ENCODE measurements at regions not wholly inside any gene's neighbourhood (a gene's known extent, or its start where the extent isn't known, plus 50 kb on each side); places are given as distances from the start of the nearest gene placed in this dataset.
"Not testable (repeated sequence)": the region's sequence is repeated elsewhere in the genome, so short reads cannot be mapped to it uniquely, and the experiment has no call there.

GRCh38 chr13:76289558-76289957 is 596.6 kb downstream of the KCTD12 start:
- DNase-seq (ENCODE audit: low read depth), result no peak

GRCh38 chr13:76286178-76286577 is 600.0 kb downstream of the KCTD12 start:
- DNase-seq (ENCODE audit: low read depth), result no peak

DNA sequence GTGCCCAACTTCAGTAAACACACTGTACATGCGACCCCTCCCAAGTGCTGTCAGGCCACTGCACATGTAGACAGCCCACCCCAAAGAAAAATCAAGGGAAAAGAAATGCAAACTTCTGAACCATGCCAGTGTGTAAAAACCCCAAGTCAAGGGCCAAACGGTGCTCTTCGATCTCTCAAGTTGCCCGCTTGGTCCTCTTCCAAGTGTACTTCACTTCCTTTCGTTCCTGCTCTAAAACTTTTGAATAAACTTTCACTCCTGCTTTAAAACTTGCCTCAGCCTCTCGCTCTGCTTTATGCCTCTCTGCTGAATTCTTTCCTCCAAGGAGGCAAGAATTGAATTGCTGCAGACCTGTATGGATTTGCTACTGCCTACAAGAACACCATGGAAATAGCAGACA is 600.7 kb downstream of the KCTD12 start:
- no peak for DNase-seq (ENCODE audit: low read depth)

- not testable (repeated sequence) for DNase-seq (ENCODE audit: low read depth)
Observed at GRCh38 chr13:76279766-76280165, 606.4 kb downstream of the KCTD12 start.

DNA sequence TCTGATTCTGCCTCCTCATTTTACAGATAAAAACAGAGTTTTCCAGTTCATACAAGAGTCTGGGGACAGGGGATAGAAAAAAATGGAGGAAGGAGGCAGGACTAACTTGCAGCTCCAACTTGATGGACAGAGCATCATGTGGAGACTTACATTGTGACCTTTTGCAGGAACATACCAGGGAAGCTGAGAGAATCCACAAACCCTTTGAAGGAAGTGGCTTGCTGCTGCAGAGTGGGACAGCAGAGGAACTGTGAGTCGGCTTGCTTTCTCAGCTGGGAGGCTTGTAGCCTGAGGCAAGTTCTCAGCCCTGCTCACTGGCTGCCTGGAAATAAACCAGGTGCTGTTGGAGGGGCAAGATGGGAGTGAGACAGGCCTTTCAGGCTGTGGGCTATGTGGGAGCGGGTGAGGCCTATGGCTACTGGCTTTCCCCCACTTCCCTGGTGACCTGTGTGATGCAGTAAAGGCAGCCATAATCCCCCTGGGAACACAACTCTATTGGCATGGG is 614.4 kb downstream of the KCTD12 start:
- peak; percentile 9 for DNase-seq (ENCODE audit: low read depth)

GRCh38 chr13:76268307-76268706 is 617.9 kb downstream of the KCTD12 start:
- DNase-seq (ENCODE audit: low read depth), result not testable (repeated sequence)

- DNase-seq (ENCODE audit: low read depth), result no peak
Observed at GRCh38 chr13:76267216-76267615, 619.0 kb downstream of the KCTD12 start.

- no peak for DNase-seq (ENCODE audit: low read depth)
Observed at GRCh38 chr13:76266561-76266960, 619.6 kb downstream of the KCTD12 start.

GRCh38 chr13:76250211-76250610 is 614.1 kb downstream of the LMO7 start:
- DNase-seq (ENCODE audit: low read depth), result no peak

DNA sequence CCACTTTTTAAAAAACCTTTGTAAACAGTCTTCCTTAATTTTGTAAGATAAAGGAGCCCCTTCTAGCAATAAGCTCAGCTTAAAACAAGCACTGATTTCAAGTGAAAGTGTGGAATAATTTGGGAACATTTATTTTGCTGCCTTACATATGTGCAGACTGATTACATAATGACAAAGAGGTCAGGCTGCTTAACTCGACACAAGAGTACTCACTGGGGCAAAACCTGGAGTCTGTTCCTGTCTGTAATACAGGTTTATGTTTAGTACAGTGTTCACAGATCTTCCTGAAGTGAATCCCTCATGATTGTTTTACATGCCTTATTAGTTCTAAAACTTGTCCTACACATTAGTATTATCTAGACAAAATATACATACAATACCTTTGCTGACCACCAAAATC is 609.8 kb downstream of the LMO7 start:
- no peak for DNase-seq (ENCODE audit: low read depth)

DNA sequence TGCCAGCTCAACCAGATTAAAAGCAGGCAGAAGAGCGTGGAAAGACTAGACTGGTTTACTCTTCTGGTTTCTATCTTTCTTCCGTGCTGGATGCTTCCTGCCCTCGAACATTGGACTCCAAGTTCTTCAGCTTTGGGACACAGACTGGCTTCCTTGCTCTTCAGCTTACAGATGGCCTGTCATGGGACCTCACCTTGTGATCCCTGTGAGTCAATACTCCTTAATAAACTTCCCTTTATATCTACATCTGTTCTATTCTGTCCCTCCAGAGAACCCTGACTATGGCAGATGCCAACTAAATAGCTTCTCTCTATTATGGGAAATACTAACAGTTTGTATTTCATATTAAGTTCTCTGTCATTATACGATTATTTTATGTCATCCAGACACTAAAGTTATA is 609.1 kb downstream of the LMO7 start:
- no peak for DNase-seq (ENCODE audit: low read depth)

- not testable (repeated sequence) for DNase-seq (ENCODE audit: low read depth)
Observed at GRCh38 chr13:76243120-76243519, 607.0 kb downstream of the LMO7 start.

GRCh38 chr13:76239031-76239680 is 603.0 kb downstream of the LMO7 start:
- DNase-seq (ENCODE audit: low read depth), result no peak

DNA sequence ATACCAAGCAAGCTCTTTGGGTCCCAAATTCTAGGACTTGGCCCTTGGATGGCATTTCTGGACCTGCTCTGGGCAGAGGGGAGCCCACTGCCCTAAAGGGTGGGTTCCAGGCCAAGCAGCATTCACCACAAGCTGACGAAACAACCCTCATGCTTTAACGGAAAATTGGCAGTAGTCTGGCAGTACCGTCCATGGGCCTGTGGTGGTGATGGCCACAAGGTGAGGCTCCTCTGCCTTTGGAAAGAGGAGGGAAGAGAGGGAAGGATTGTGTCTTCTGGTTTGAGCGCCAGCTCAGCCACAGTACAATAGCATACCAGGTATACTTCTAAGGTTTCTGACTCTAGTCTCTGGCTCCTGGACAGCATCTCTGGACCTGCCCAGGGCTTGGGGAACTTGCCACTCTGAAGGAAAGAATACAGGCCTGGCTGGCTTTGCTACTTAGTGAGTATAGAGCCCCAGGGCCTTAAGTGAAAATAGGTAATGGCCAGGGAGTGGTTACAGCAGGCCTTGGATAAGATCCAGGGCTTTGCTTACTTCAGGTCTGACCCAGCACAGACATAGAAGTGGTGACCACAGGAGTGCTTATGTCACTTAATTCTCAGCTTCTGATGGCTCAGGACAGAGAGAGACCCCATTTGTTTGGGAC is 595.5 kb downstream of the LMO7 start:
- DNase-seq (ENCODE audit: low read depth), result no peak

DNA sequence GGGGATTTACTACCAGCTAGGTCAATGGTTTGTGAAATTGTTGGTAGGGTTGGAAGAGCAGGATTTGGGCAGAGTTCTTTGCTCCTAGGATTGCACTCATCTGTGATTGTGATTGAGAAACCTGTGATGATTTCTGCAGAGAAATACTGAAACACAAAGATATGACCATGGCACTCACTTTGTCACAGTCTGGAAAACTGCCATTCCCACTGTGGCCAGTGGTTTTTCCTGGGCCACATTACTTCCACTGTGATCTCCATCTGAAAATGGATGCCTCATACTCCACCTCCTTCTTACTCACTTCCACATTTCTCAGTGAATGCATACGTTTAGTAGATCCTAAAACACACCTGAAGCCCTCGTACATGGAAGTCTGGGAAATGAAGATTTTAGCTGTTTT is 593.2 kb downstream of the LMO7 start:
- peak; percentile 15 for DNase-seq (ENCODE audit: low read depth)

- DNase-seq (ENCODE audit: low read depth), result no peak
Observed at GRCh38 chr13:76226941-76227340, 590.8 kb downstream of the LMO7 start.

DNA sequence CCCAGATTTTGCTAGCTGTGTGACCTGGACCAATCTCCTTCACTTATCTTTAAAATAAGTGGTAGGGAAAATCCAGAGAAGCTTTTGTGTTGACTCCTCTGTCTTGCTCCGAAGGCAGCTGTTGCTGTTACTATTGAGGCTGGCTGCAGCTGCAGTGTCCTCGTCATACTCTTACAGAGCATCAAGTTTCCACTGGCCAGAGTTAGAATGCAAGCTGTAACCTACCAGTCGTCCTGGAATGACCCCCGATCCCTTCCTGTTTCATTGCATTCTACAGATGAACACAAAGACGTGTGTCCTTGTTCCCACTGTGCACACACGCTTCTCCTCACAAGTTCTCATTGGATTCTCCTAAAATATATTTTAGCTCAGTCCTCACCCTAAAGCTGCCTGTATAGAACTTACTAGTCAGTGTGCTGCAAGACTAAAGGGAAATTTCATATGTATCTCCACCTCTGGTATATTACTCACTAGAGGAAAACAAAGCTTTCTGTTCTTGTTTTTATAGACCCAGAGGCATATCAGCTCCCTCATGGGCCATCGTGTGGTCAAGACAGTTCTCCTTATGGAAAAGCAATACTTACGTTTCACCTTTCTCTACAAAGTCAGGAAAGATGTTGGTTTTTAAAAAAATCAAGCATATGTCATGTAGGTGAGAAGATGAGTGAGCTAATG is 589.8 kb downstream of the LMO7 start:
- peak; percentile 32 for DNase-seq (ENCODE audit: low read depth)

DNA sequence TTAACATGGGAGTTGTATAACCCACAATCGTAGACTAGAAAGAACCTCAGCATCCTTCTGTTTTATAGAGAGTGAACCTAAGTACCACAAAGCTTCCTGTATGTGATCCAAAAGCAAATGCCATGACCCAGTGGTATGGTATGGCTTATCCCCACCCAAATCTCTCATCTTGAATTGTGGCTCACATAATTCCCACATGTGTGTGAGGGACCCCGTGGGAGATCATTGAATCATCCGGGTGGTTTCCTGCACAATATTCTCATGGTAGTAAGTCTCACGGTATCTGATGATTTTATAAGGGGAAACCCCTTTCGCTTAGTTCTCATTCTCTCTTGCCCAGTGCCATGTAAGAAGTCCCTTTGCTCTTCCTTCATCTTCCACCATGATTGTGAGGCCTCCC is 587.9 kb downstream of the LMO7 start:
- DNase-seq (ENCODE audit: low read depth), result peak; percentile 56

- no peak for DNase-seq (ENCODE audit: low read depth)
Observed at GRCh38 chr13:76223565-76223964, 587.4 kb downstream of the LMO7 start.

DNA sequence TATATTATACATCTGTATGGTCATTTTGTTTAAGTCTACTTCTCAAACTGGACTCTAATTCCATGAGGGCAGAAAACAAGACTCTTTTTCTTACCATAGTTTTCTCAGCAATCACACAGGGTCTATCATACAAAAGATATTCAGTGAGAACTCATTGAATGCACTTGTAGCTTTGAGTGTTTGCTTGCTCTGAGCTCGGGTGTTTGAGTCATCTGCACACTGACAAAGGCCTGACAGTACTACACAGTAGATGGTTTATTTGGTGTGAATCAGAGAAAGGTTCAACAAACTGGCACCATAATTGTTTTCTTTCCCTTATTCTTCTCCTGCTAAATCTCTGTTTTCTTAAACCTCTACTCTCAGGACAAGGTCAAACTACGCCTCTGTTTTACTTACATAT is 586.4 kb downstream of the LMO7 start:
- peak; percentile 12 for DNase-seq (ENCODE audit: low read depth)

- no peak for DNase-seq (ENCODE audit: low read depth)
Observed at GRCh38 chr13:76216729-76217128, 580.6 kb downstream of the LMO7 start.

DNA sequence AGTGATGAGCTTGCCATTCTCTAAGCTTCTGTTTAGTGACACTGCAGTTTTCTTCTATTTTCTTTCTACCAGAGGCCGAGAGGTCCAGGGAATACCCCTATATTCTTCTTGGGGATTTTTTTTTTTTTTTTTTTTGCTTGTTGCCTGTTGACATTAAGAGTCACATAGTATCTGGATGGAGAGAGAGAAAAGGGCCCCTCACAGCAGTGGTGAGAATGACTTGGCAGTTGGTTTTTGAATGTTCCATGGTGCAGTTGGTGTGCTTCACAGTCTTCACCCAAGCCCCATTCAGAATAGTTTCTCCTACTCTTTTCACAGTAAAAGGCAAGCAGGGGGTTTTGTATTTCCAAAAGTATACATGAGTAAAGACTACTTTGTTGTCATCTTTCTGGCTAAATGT is 577.9 kb downstream of the LMO7 start:
- no peak for DNase-seq (ENCODE audit: low read depth)

- no peak for DNase-seq (ENCODE audit: low read depth)
Observed at GRCh38 chr13:76213423-76213904, 577.3 kb downstream of the LMO7 start.
